ENCODE measurements at regions not wholly inside any gene's neighbourhood (a gene's known extent, or its start where the extent isn't known, plus 50 kb on each side); places are given as distances from the start of the nearest gene placed in this dataset.

DNA sequence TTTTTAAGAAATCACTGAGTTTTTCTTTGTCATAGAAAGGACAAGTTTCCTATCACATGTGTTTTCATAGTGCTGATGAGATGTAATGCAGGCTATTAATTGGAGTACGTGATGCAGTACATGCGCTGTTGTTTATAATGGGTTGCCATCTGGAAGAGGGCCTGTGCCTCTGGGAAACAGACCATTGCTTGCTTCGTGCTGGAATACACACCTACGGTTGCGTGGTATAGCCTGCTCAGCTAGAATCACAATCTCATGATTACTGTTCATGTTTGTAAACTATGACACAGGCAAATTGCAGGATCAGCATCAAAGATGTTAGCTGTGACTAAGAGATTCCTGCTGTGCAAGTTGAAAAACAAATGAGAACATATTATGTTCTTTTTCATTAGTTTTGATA, 107.2 kb upstream of the STEAP1B start:
- no peak for TF ChIP-seq YY1 (IDR thresholded peaks at IDR 0.05)
- TF ChIP-seq, protein P1, sequence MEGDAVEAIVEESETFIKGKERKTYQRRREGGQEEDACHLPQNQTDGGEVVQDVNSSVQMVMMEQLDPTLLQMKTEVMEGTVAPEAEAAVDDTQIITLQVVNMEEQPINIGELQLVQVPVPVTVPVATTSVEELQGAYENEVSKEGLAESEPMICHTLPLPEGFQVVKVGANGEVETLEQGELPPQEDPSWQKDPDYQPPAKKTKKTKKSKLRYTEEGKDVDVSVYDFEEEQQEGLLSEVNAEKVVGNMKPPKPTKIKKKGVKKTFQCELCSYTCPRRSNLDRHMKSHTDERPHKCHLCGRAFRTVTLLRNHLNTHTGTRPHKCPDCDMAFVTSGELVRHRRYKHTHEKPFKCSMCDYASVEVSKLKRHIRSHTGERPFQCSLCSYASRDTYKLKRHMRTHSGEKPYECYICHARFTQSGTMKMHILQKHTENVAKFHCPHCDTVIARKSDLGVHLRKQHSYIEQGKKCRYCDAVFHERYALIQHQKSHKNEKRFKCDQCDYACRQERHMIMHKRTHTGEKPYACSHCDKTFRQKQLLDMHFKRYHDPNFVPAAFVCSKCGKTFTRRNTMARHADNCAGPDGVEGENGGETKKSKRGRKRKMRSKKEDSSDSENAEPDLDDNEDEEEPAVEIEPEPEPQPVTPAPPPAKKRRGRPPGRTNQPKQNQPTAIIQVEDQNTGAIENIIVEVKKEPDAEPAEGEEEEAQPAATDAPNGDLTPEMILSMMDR (IDR thresholded peaks at IDR 0.05; ENCODE audit: low read depth, low read length, missing input control): no peak
- no peak for TF ChIP-seq JUND (IDR thresholded peaks at IDR 0.05)
- TF ChIP-seq, protein P2, sequence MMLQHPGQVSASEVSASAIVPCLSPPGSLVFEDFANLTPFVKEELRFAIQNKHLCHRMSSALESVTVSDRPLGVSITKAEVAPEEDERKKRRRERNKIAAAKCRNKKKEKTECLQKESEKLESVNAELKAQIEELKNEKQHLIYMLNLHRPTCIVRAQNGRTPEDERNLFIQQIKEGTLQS (IDR thresholded peaks at IDR 0.05): no peak
- TF ChIP-seq RAD21 (IDR thresholded peaks at IDR 0.05): no peak
- no peak for TF ChIP-seq EGR1 (IDR thresholded peaks at IDR 0.05; ENCODE audit: low read depth in 2 of 2)
- TF ChIP-seq, protein P3, sequence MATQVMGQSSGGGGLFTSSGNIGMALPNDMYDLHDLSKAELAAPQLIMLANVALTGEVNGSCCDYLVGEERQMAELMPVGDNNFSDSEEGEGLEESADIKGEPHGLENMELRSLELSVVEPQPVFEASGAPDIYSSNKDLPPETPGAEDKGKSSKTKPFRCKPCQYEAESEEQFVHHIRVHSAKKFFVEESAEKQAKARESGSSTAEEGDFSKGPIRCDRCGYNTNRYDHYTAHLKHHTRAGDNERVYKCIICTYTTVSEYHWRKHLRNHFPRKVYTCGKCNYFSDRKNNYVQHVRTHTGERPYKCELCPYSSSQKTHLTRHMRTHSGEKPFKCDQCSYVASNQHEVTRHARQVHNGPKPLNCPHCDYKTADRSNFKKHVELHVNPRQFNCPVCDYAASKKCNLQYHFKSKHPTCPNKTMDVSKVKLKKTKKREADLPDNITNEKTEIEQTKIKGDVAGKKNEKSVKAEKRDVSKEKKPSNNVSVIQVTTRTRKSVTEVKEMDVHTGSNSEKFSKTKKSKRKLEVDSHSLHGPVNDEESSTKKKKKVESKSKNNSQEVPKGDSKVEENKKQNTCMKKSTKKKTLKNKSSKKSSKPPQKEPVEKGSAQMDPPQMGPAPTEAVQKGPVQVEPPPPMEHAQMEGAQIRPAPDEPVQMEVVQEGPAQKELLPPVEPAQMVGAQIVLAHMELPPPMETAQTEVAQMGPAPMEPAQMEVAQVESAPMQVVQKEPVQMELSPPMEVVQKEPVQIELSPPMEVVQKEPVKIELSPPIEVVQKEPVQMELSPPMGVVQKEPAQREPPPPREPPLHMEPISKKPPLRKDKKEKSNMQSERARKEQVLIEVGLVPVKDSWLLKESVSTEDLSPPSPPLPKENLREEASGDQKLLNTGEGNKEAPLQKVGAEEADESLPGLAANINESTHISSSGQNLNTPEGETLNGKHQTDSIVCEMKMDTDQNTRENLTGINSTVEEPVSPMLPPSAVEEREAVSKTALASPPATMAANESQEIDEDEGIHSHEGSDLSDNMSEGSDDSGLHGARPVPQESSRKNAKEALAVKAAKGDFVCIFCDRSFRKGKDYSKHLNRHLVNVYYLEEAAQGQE (IDR thresholded peaks at IDR 0.05): no peak
- no peak for TF ChIP-seq GABPA (IDR thresholded peaks at IDR 0.05 in 1 of 2, conservative IDR thresholded peaks at IDR 0.05 in 1 of 2)
- TF ChIP-seq, protein P4, sequence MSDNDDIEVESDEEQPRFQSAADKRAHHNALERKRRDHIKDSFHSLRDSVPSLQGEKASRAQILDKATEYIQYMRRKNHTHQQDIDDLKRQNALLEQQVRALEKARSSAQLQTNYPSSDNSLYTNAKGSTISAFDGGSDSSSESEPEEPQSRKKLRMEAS (IDR thresholded peaks at IDR 0.05): no peak

Data from liver (tissue), 3 donors.